A673 (cell line): ENCODE measurements at regions not wholly inside any gene's neighbourhood (a gene's known extent, or its start where the extent isn't known, plus 50 kb on each side); places are given as distances from the start of the nearest gene placed in this dataset.

ENCODE experiments used
- BruUV-seq: library from RNA; stranded (reverse); fragments of 400-500 nt; replicated peaks from 2 replicates; lab custom pipeline; 2021; lab: Mats Ljungman, UMichigan
- CTCF ChIA-PET: fragments of 300-600 bp; sonication (Branson Sonifier 250); formaldehyde crosslinking; loops from one replicate; lab custom pipeline; 2022; ENCODE audit warnings: antibody characterized with exemption; lab: Charles Lee
- POLR2A ChIA-PET: fragments of 300-600 bp; sonication (Branson Sonifier 250); formaldehyde crosslinking; loops from one replicate; lab custom pipeline; 2022; ENCODE audit warnings: antibody characterized with exemption; ENCODE audit not compliant: low non-redundant PET; lab: Charles Lee
- DNase-seq: peaks from one replicate; pipeline ENCODE4 v3.0.0-alpha.2; 2015; ENCODE audit warnings: low spot score
- H3K27ac ChIP-seq: fragments of 200-600 bp; sonication (generic); 2 replicates; pipeline ENCODE4 v1.5.1; 2016; ENCODE audit warnings: mixed run types, low read depth, mild to moderate bottlenecking, mixed read lengths, antibody characterized with exemption, low read length; ENCODE audit not compliant: poor library complexity, severe bottlenecking
- H3K27me3 ChIP-seq: fragments of 200-600 bp; sonication (generic); replicated peaks from 2 replicates; pipeline ENCODE4 v1.6.1; 2017; ENCODE audit warnings: mixed run types, low read depth, mild to moderate bottlenecking, mixed read lengths, antibody characterized with exemption, low read length; ENCODE audit not compliant: insufficient read depth, poor library complexity
- H3K36me3 ChIP-seq: fragments of 200-600 bp; sonication (generic); 2 replicates; pipeline ENCODE4 v1.6.1; 2016; ENCODE audit warnings: mixed run types, mild to moderate bottlenecking, mixed read lengths, antibody characterized with exemption, low read length; ENCODE audit not compliant: insufficient read depth, poor library complexity, severe bottlenecking
- H3K4me1 ChIP-seq: fragments of 200-600 bp; sonication (generic); 2 replicates; pipeline ENCODE4 v1.6.1; 2017; ENCODE audit warnings: mixed run types, mild to moderate bottlenecking, mixed read lengths, antibody characterized with exemption, low read length; ENCODE audit not compliant: insufficient read depth, poor library complexity, severe bottlenecking
- H3K4me3 ChIP-seq: fragments of 200-600 bp; sonication (generic); 2 replicates; pipeline ENCODE4 v1.5.1; 2016; ENCODE audit warnings: low read depth, mixed run types, mild to moderate bottlenecking, mixed read lengths, low read length; ENCODE audit not compliant: poor library complexity, severe bottlenecking
- H3K9me3 ChIP-seq: fragments of 200-600 bp; sonication (generic); 2 replicates; pipeline ENCODE4 v1.6.1; 2016; ENCODE audit warnings: mixed run types, low read depth, mild to moderate bottlenecking, mixed read lengths, antibody characterized with exemption, low read length; ENCODE audit not compliant: poor library complexity, severe bottlenecking
- EZH2 ChIP-seq: fragments of 200-600 bp; sonication (generic); IDR thresholded peaks from 2 replicates; pipeline ENCODE4 v1.6.1; 2017; ENCODE audit warnings: borderline replicate concordance, low read depth, mild to moderate bottlenecking, mixed read lengths, antibody characterized with exemption, low read length; ENCODE audit not compliant: poor library complexity, severe bottlenecking
- intact Hi-C: fragments of 100-400 bp; cut with micrococcal nuclease; formaldehyde crosslinking; loops from one replicate; pipeline ENCODE4 v1.10.0; 2022; ENCODE audit not compliant: unreplicated experiment
- TF ChIP-seq, protein P1 (sequence below): fragments of 300-800, 200-600 bp; sonication (generic); conservative IDR thresholded peaks from 2 replicates; pipeline ENCODE4 v1.5.1; 2017; ENCODE audit warnings: low read depth, mild to moderate bottlenecking, antibody characterized with exemption, low read length, moderate library complexity, mixed read lengths

DNA sequence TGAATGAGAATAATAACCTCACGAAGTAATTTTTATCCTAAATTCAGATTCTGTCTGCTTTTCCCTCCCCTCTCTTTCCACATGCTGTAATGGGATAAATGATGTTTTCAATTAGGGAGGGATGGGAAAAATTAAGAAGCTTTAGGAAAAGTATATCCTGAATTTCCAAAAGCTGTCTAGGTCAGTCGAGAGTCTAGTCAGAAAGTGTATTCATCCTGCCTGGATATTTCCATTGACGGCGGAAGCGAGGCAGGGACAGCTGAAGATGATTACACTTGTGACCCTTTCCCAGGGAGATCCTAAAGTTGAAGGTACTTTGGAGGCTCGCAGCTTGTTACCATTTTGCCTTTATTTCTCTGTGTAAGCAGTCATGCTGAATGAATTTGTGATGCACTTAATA is 204.1 kb downstream of the ZNF365 start:
- Histone ChIP-seq H3K27ac (no peak overlapping the region), H3K27me3 (no peaks in the 10 kb centered on the region), H3K4me1 (peaks cover 16% of the 10 kb centered on the region), H3K9me3 (no peaks in the 10 kb centered on the region), H3K4me3 (no peak overlapping the region), H3K36me3 (no peaks in the 10 kb centered on the region)
- ChIA-PET POLR2A (no interaction called here), CTCF (no interaction called here)
- TF ChIP-seq, protein P1, sequence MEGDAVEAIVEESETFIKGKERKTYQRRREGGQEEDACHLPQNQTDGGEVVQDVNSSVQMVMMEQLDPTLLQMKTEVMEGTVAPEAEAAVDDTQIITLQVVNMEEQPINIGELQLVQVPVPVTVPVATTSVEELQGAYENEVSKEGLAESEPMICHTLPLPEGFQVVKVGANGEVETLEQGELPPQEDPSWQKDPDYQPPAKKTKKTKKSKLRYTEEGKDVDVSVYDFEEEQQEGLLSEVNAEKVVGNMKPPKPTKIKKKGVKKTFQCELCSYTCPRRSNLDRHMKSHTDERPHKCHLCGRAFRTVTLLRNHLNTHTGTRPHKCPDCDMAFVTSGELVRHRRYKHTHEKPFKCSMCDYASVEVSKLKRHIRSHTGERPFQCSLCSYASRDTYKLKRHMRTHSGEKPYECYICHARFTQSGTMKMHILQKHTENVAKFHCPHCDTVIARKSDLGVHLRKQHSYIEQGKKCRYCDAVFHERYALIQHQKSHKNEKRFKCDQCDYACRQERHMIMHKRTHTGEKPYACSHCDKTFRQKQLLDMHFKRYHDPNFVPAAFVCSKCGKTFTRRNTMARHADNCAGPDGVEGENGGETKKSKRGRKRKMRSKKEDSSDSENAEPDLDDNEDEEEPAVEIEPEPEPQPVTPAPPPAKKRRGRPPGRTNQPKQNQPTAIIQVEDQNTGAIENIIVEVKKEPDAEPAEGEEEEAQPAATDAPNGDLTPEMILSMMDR: no peak
- no peak for TF ChIP-seq EZH2
- intact Hi-C loops: no loop called here
- BruUV-seq: no TSS peak
- DNase-seq: no peak

DNA sequence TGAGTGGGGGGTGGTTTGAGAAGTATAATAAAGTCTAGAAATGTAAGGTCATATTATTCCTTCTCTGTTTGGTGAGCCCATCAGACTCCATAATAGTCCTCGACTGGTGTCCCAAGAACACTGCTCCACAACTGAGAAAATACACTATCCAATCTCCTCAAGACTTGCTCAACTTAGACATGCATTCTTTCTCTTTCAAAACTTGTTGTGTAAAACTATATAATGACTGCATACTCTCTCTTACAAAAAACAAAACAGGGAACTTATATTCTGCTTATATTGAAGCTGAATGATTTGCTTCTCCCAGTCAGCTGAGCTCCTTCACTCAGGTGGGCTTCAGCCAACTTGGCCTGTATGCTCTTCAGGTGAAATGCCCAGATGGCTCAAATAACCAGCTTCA is 204.7 kb downstream of the ZNF365 start:
- no peaks in the 10 kb centered on the region for H3K27me3 ChIP-seq
- no peaks in the 10 kb centered on the region for H3K9me3 ChIP-seq
- DNase-seq: no peak
- POLR2A ChIA-PET: no interaction called here
- no peaks in the 10 kb centered on the region for H3K36me3 ChIP-seq
- BruUV-seq: no TSS peak
- TF ChIP-seq, protein P1: no peak
- no peak for TF ChIP-seq EZH2
- no peak overlapping the region for H3K4me3 ChIP-seq
- peaks cover 18% of the 10 kb centered on the region for H3K4me1 ChIP-seq
- intact Hi-C loops: no loop called here
- CTCF ChIA-PET: no interaction called here
- no peak overlapping the region for H3K27ac ChIP-seq

DNA sequence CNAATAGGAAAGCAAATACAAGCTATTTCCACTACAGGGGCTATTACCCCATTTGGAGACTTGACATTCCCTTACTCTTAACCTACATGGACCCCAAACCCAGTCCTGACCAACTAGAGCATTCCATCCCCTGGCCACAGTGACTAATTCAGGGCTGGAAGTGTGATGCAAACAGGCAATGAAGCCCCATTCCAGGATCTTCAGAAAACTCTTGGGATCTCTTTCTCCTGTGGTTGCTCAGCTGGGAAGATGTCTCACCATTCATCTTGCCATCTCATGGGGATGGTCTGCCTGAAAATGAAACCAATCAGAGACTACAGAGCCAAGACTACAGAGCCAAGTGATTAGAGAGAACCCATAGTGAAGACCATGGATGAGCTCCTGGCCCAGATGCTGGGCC is 206.2 kb downstream of the ZNF365 start:
- BruUV-seq: no TSS peak
- intact Hi-C loops: no loop called here
- TF ChIP-seq, protein P1: no peak
- no peak for TF ChIP-seq EZH2

More for the DNA sequence above, 206.2 kb downstream of the ZNF365 start:
- H3K27ac ChIP-seq: no peak overlapping the region
- DNase-seq: no peak
- POLR2A ChIA-PET: no interaction called here
- no peaks in the 10 kb centered on the region for H3K9me3 ChIP-seq
- H3K4me3 ChIP-seq: no peak overlapping the region
- peaks cover 18% of the 10 kb centered on the region for H3K4me1 ChIP-seq
- H3K36me3 ChIP-seq: no peaks in the 10 kb centered on the region
- H3K27me3 ChIP-seq: no peaks in the 10 kb centered on the region
- CTCF ChIA-PET: no interaction called here
